HG03571 (cell line): ENCODE measurements at regions not wholly inside any gene's neighbourhood (a gene's known extent, or its start where the extent isn't known, plus 50 kb on each side); places are given as distances from the start of the nearest gene placed in this dataset.
"Not testable (repeated sequence)": the region's sequence is repeated elsewhere in the genome, so short reads cannot be mapped to it uniquely, and the experiment has no call there.

Experiments
- ATAC-seq: cut with Tn5 transposase; IDR thresholded peaks from one replicate; pipeline ENCODE4 v1.9.1; 2021; ENCODE audit not compliant: unreplicated experiment

- ATAC-seq: no peak
Measured at GRCh38 chr20:29296256-29297230, 1960.9 kb upstream of the DEFB115 start.

- no peak for ATAC-seq
Measured at GRCh38 chr20:29297411-29298270, 1959.8 kb upstream of the DEFB115 start.

- ATAC-seq: no peak
Measured at GRCh38 chr20:29298271-29298590, 1959.2 kb upstream of the DEFB115 start.

GRCh38 chr20:29298759-29299613 is 1958.5 kb upstream of the DEFB115 start:
- ATAC-seq: no peak

GRCh38 chr20:29299811-29300578 is 1957.5 kb upstream of the DEFB115 start:
- ATAC-seq: no peak

- no peak for ATAC-seq
Measured at GRCh38 chr20:29300579-29301551, 1956.6 kb upstream of the DEFB115 start.

- ATAC-seq: no peak
Measured at GRCh38 chr20:29301624-29302259, 1955.7 kb upstream of the DEFB115 start.

GRCh38 chr20:29302979-29303644 is 1954.4 kb upstream of the DEFB115 start:
- no peak for ATAC-seq

- no peak for ATAC-seq
Measured at GRCh38 chr20:29306390-29307072, 1950.9 kb upstream of the DEFB115 start.

GRCh38 chr20:29307484-29307883 is 1950.0 kb upstream of the DEFB115 start:
- not testable (repeated sequence) for ATAC-seq

GRCh38 chr20:29308956-29309355 is 1948.5 kb upstream of the DEFB115 start:
- not testable (repeated sequence) for ATAC-seq

- ATAC-seq: not testable (repeated sequence)
Measured at GRCh38 chr20:29309481-29309880, 1948.0 kb upstream of the DEFB115 start.

GRCh38 chr20:29311046-29311445 is 1946.4 kb upstream of the DEFB115 start:
- not testable (repeated sequence) for ATAC-seq

- not testable (repeated sequence) for ATAC-seq
Measured at GRCh38 chr20:29312679-29313078, 1944.8 kb upstream of the DEFB115 start.

GRCh38 chr20:29313481-29313880 is 1944.0 kb upstream of the DEFB115 start:
- ATAC-seq: no peak

- no peak for ATAC-seq
Measured at GRCh38 chr20:29314294-29314693, 1943.2 kb upstream of the DEFB115 start.

GRCh38 chr20:29318871-29319461 is 1938.5 kb upstream of the DEFB115 start:
- no peak for ATAC-seq
